HG02981 (cell line): ENCODE measurements at regions not wholly inside any gene's neighbourhood (a gene's known extent, or its start where the extent isn't known, plus 50 kb on each side); places are given as distances from the start of the nearest gene placed in this dataset.

Source experiments
- ATAC-seq: cut with Tn5 transposase; IDR thresholded peaks from one replicate; pipeline ENCODE4 v1.9.1; 2021; ENCODE audit warnings: mild to moderate bottlenecking, moderate library complexity; ENCODE audit not compliant: unreplicated experiment

DNA sequence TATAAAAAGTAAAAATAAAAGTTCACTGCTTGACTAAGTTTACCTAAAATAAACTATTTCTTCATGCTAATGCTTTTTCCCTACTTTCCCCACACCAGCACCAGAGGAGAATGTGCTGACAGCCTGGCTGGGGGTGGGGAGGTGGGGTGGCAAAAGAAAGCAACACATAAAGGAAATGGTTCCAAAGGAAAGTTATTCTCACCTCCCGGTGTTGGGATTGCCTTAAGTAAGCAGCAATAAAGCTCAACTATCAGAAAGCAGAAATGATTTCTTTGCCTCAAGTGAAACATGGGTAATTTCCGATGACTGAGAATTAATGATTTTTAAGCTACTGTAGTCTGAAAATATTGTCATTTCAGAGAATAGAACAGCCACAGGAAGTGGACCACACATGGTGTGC, 84.5 kb upstream of the DKK2 start:
- no peak for ATAC-seq

DNA sequence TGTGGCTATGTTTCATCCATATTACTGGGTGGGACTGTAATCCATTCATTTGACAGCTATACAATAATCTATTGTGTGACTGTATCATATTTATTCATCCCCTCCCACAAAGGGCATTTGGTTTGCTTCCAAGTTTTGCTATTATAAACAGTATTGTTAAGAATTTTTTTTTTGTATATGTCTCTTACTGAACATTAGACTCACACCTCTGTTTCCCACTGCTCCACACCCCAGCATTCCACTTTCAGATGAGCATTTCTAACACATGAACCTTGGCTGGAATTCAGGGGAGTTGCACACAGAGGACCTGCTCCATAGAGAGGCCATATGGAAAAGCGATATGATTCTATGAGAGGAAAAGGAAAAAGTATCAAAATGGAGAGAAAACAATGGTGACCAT, 81.6 kb upstream of the DKK2 start:
- no peak for ATAC-seq

DNA sequence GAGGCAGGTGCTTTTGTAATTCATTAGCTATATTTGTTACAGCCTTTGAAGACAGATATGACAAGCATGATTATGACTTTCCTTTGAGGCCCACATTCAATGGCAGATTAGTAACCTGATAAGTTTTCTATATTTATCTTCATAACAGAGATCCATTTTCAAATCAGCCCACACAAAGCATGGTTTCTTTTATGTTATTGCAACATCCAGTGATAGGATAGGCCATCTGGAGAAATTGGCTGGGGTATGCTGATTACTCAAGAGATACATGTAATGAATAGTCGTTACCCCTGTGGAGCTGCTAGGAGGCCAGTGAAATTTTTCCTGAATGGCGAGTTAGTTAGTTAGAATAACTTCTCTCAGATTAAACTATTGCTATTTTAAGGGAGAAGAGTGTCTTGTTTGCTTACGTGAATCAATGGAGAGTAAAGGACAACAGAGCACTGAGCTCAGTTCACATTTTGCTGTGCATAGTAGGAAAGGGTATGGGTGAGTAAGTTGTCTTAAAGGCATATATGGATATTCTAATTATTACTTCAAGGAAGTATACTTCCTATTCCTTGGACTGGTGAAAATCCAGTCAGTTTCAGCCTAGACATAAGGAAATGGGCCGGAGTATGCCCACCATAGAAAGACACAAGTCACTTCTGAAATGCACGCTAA, 79.2 kb upstream of the DKK2 start:
- ATAC-seq: no peak

DNA sequence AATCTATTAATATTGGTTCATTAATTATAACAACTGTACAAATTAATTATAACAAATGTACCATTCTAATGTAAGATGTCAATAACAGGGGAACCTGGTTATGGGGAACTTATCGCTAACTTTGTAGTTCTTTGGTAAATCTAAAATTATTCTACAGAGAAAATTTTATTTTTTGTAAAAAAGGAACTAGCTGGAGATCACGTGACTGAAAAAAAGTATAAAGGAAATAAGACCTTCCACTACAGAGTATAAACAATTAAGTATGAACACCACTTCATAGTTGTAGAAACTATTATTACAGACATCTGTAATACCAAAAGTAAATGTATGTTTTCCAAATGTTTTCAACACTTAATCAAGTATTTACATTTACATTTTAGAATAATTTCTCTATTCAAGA, 77.9 kb upstream of the DKK2 start:
- ATAC-seq: no peak

DNA sequence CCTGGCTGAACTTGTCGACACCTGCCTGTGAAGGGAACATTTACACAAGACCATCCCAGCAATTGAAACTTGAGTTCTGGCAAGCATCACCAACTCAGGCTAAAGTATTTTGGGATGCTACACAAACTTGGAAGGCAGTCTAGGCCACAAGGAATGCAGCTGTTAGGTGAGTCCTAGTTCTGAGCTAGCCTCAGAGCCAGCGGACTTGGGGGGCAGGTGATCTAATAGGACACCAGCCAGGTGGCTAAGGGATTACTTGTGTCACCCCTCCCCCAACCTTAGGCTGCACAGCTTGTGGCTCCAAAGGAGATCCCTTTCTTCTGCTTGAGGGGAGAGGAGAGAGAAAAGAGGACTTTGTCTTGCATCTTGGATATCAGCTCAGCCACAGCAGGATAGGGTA, 62.3 kb upstream of the DKK2 start:
- ATAC-seq: no peak

DNA sequence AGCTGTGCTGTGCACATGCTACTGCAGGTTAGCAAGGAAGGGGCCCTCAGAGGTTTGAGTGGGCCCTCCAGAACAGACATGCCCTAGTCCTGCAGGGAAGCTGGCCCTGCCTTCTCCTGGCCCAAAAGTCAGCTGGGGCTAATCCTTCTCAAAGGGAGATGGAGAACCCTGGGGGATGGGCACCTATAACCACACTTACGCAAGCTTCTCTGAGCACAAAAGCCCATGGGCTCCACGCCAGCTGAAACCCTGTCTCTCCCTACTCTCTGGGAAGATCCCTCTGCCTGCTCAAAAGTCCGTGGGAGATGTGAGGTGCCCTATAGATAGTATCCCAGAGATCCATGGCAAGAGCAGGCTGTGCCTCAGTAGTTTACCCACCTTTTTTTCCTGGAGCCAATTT, 58.9 kb upstream of the DKK2 start:
- ATAC-seq: no peak

DNA sequence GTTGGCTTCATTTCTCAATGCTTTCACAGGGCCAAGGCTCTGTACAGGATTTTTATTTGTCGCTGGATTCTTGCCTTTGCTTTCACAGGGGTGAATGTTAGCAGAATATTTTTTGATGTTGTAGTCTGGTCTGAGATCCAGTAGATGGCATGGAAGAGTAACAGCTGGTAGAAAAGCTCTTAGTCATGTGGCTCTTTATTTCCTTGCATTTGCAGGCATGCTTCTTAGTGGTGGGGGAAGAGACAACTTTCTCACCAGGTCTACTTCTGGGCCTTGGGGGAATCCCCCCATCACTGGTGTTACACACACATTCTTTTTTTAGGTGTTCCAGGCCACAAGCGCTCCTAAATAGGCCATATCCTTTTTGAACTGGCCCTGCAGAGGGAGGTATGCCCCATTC, 58.2 kb upstream of the DKK2 start:
- no peak for ATAC-seq
